ENCODE measurements at regions not wholly inside any gene's neighbourhood (a gene's known extent, or its start where the extent isn't known, plus 50 kb on each side); places are given as distances from the start of the nearest gene placed in this dataset.

GRCh38 chr4:66959207-66959606 lies 586.1 kb downstream of the CENPC start:
- no peak for TF ChIP-seq EZH2 (IDR thresholded peaks at IDR 0.05; ENCODE audit: low read length, missing control alignments)
- TF ChIP-seq CTCF (conservative IDR thresholded peaks at IDR 0.05 in 1 of 2, IDR thresholded peaks at IDR 0.05 in 1 of 2; ENCODE audit: low read depth in 1 of 2, low read length in 2 of 2) = no peak
